Vagina (tissue), 2 donors: ENCODE measurements at regions not wholly inside any gene's neighbourhood (a gene's known extent, or its start where the extent isn't known, plus 50 kb on each side); places are given as distances from the start of the nearest gene placed in this dataset.

ENCODE experiments used
- POLR2AphosphoS5 ChIP-seq, 2 donors: sonication (generic); formaldehyde crosslinking; IDR thresholded peaks; one replicate each; pipeline ENCODE4 v1.9.0; 2017; ENCODE audit warnings: antibody characterized with exemption in 2 of 2, mild to moderate bottlenecking in 2 of 2, low read depth in 1 of 2; ENCODE audit not compliant: insufficient read depth in 1 of 2
- TF ChIP-seq, protein P1 (sequence below), 3 experiments: fragments of 450-650 bp in 2 of 3; fragments of 200-600 bp in 1 of 3; sonication (generic) in 1 of 3; IDR thresholded peaks; one replicate each; pipeline ENCODE4 v1.5.1; 2017 to 2019; ENCODE audit warnings: antibody characterized with exemption in 3 of 3, mild to moderate bottlenecking in 2 of 3, moderate library complexity in 2 of 3

DNA sequence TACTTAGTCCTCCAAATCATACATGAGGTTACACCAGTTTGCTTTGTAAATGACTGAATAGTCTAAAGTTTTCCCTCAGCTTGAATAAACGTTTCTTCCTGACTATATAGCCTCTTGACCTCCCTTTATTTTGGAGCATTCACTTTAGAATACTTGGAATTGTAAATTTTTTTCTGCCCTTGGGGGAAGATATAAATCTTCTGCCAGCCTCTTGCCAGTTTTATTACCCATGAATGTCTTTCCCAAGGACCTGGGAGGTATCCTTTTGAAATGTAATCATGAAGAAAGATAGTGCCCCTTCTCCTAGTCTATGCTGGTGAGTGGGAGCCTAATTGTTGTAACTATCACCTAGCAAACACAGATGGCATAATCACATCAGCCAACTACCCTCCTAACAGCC lies 2033.9 kb upstream of the PCDH20 start:
- TF ChIP-seq POLR2AphosphoS5 (IDR thresholded peaks at IDR 0.05; ENCODE audit: insufficient read depth in 1 of 2, low read depth in 1 of 2), result no peak
- TF ChIP-seq, protein P1, sequence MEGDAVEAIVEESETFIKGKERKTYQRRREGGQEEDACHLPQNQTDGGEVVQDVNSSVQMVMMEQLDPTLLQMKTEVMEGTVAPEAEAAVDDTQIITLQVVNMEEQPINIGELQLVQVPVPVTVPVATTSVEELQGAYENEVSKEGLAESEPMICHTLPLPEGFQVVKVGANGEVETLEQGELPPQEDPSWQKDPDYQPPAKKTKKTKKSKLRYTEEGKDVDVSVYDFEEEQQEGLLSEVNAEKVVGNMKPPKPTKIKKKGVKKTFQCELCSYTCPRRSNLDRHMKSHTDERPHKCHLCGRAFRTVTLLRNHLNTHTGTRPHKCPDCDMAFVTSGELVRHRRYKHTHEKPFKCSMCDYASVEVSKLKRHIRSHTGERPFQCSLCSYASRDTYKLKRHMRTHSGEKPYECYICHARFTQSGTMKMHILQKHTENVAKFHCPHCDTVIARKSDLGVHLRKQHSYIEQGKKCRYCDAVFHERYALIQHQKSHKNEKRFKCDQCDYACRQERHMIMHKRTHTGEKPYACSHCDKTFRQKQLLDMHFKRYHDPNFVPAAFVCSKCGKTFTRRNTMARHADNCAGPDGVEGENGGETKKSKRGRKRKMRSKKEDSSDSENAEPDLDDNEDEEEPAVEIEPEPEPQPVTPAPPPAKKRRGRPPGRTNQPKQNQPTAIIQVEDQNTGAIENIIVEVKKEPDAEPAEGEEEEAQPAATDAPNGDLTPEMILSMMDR (IDR thresholded peaks at IDR 0.05), result no peak
